ENCODE measurements at regions not wholly inside any gene's neighbourhood (a gene's known extent, or its start where the extent isn't known, plus 50 kb on each side); places are given as distances from the start of the nearest gene placed in this dataset.

DNA sequence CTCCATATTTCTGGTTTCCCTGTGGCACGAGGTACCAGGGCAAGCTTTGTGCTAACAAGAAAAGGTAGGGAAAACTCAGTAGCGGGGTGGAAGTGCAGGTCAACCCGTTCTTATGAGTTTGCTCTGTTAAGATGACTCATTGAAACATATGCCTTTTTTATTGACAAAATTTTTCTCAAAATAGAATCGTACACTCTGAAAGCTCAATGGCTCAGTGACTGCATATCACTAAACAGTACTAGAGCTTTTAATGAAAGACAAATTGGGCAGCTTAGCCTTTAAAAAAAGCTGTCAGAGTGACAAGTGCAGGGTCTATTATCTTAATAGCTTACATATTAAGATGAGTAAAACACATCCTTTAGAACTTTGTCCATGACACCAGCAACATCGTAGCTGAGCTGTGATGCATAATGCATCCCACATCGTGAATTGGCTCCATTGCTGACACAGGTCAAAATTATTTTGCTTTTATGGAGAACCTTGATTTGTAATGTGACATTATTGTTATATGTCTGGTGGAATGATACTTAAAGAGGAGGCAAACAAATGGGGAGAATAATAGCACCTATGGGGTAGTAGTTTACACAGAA lies 264.4 kb downstream of the ETV1 start:
- no peak for TF ChIP-seq OSR1 (CRISPR knock-in tag; IDR thresholded peaks at IDR 0.05)
- TF ChIP-seq ZNF565 (CRISPR knock-in tag; conservative IDR thresholded peaks at IDR 0.05; ENCODE audit: low read depth), result no peak
- no peak for TF ChIP-seq ESRRG (CRISPR knock-in tag; IDR thresholded peaks at IDR 0.05)
- TF ChIP-seq ZFP30 (CRISPR knock-in tag; IDR thresholded peaks at IDR 0.05), result no peak
- TF ChIP-seq ZNF70 (CRISPR knock-in tag; IDR thresholded peaks at IDR 0.05), result no peak
- TF ChIP-seq, protein P1, sequence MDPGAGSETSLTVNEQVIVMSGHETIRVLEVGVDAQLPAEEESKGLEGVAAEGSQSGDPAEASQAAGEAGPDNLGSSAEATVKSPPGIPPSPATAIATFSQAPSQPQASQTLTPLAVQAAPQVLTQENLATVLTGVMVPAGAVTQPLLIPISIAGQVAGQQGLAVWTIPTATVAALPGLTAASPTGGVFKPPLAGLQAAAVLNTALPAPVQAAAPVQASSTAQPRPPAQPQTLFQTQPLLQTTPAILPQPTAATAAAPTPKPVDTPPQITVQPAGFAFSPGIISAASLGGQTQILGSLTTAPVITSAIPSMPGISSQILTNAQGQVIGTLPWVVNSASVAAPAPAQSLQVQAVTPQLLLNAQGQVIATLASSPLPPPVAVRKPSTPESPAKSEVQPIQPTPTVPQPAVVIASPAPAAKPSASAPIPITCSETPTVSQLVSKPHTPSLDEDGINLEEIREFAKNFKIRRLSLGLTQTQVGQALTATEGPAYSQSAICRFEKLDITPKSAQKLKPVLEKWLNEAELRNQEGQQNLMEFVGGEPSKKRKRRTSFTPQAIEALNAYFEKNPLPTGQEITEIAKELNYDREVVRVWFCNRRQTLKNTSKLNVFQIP (CRISPR knock-in tag; IDR thresholded peaks at IDR 0.05; ENCODE audit: borderline replicate concordance, low read depth), result no peak
- no peak for TF ChIP-seq SNAI2 (CRISPR knock-in tag; IDR thresholded peaks at IDR 0.05)
- no peak for TF ChIP-seq TCF4 (CRISPR knock-in tag; IDR thresholded peaks at IDR 0.05; ENCODE audit: borderline replicate concordance)
- TF ChIP-seq ZNF8 (CRISPR knock-in tag; IDR thresholded peaks at IDR 0.05), result no peak
- no peak for TF ChIP-seq PPARA (CRISPR knock-in tag; IDR thresholded peaks at IDR 0.05; ENCODE audit: borderline replicate concordance)
- TF ChIP-seq ARNTL (CRISPR knock-in tag; IDR thresholded peaks at IDR 0.05; ENCODE audit: borderline replicate concordance, low read depth), result no peak
- TF ChIP-seq RARB (CRISPR knock-in tag; IDR thresholded peaks at IDR 0.05), result no peak
- no peak for TF ChIP-seq TOX (CRISPR knock-in tag; IDR thresholded peaks at IDR 0.05; ENCODE audit: borderline replicate concordance)
- TF ChIP-seq, protein P2, sequence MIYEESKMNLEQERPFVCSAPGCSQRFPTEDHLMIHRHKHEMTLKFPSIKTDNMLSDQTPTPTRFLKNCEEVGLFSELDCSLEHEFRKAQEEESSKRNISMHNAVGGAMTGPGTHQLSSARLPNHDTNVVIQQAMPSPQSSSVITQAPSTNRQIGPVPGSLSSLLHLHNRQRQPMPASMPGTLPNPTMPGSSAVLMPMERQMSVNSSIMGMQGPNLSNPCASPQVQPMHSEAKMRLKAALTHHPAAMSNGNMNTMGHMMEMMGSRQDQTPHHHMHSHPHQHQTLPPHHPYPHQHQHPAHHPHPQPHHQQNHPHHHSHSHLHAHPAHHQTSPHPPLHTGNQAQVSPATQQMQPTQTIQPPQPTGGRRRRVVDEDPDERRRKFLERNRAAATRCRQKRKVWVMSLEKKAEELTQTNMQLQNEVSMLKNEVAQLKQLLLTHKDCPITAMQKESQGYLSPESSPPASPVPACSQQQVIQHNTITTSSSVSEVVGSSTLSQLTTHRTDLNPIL (CRISPR knock-in tag; IDR thresholded peaks at IDR 0.05; ENCODE audit: low read depth), result no peak
- TF ChIP-seq, protein P3, sequence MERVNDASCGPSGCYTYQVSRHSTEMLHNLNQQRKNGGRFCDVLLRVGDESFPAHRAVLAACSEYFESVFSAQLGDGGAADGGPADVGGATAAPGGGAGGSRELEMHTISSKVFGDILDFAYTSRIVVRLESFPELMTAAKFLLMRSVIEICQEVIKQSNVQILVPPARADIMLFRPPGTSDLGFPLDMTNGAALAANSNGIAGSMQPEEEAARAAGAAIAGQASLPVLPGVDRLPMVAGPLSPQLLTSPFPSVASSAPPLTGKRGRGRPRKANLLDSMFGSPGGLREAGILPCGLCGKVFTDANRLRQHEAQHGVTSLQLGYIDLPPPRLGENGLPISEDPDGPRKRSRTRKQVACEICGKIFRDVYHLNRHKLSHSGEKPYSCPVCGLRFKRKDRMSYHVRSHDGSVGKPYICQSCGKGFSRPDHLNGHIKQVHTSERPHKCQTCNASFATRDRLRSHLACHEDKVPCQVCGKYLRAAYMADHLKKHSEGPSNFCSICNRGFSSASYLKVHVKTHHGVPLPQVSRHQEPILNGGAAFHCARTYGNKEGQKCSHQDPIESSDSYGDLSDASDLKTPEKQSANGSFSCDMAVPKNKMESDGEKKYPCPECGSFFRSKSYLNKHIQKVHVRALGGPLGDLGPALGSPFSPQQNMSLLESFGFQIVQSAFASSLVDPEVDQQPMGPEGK (CRISPR knock-in tag; IDR thresholded peaks at IDR 0.05; ENCODE audit: borderline replicate concordance), result no peak
- TF ChIP-seq, protein P4, sequence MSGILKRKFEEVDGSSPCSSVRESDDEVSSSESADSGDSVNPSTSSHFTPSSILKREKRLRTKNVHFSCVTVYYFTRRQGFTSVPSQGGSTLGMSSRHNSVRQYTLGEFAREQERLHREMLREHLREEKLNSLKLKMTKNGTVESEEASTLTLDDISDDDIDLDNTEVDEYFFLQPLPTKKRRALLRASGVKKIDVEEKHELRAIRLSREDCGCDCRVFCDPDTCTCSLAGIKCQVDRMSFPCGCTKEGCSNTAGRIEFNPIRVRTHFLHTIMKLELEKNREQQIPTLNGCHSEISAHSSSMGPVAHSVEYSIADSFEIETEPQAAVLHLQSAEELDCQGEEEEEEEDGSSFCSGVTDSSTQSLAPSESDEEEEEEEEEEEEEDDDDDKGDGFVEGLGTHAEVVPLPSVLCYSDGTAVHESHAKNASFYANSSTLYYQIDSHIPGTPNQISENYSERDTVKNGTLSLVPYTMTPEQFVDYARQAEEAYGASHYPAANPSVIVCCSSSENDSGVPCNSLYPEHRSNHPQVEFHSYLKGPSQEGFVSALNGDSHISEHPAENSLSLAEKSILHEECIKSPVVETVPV (CRISPR knock-in tag; IDR thresholded peaks at IDR 0.05), result no peak
- no peak for TF ChIP-seq GLIS3 (CRISPR knock-in tag; IDR thresholded peaks at IDR 0.05)
- no peak for ATAC-seq

DNA sequence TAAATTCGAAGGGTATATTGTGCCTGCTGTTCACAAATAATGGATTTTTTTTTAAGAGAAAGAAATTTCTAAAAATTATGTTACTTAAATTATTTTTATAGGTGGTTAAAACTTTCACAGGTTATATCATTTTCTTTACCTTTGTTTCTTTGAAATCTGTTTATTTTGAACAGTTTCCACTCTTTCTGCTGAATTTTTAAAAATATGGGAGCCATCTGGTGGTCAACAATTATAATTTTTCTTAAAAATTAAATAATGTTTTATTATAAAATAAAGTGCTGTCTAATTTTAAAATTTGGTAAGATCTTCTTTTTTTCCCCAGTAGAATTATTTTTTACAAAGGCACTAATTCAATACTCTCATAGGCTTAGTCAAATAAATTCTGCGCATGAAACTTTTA lies 263.9 kb downstream of the ETV1 start:
- TF ChIP-seq ARNTL (CRISPR knock-in tag; IDR thresholded peaks at IDR 0.05; ENCODE audit: borderline replicate concordance, low read depth) (no peak), SNAI2 (CRISPR knock-in tag; IDR thresholded peaks at IDR 0.05) (no peak), ZFP3 (CRISPR knock-in tag; IDR thresholded peaks at IDR 0.05) (no peak), ZNF8 (CRISPR knock-in tag; IDR thresholded peaks at IDR 0.05) (no peak), PPARA (CRISPR knock-in tag; IDR thresholded peaks at IDR 0.05; ENCODE audit: borderline replicate concordance) (no peak), ZC3H10 (CRISPR knock-in tag; IDR thresholded peaks at IDR 0.05) (no peak), ZFP30 (CRISPR knock-in tag; IDR thresholded peaks at IDR 0.05) (no peak), BACH2 (CRISPR knock-in tag; IDR thresholded peaks at IDR 0.05; ENCODE audit: borderline replicate concordance) (no peak), TOX (CRISPR knock-in tag; IDR thresholded peaks at IDR 0.05; ENCODE audit: borderline replicate concordance) (no peak)
- TF ChIP-seq, protein P3 (CRISPR knock-in tag; IDR thresholded peaks at IDR 0.05; ENCODE audit: borderline replicate concordance), result no peak
- TF ChIP-seq, protein P2 (CRISPR knock-in tag; IDR thresholded peaks at IDR 0.05; ENCODE audit: low read depth), result no peak
- ATAC-seq, result no peak

All from SK-N-SH treated with all-trans-retinoic acid at 6 μM for 48 hours (cell line).